HG02943 (cell line): ENCODE measurements at regions not wholly inside any gene's neighbourhood (a gene's known extent, or its start where the extent isn't known, plus 50 kb on each side); places are given as distances from the start of the nearest gene placed in this dataset.

Source experiments
- ATAC-seq: cut with Tn5 transposase; IDR thresholded peaks from one replicate; pipeline ENCODE4 v1.9.1; 2021; ENCODE audit warnings: mild to moderate bottlenecking, low read depth, moderate library complexity; ENCODE audit not compliant: unreplicated experiment

DNA sequence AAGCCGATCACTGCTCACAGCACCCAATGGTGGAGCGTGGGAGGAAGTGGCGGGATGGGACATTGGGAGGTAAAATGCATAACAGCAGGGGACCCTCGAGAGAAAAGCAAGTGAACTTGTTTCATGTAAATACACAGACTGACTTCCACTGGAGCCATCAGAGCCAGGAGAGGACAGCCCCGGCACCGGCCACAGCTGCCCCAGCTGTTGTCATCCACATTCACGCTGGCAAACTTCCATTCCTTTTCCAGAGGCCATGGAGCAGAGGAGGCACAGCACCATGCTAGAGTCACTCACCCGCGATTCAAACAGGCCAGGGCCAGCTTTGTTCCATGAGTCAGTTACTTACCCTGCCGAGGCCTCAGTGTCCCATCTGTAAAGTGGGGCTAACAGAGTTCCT, 610.9 kb upstream of the SALL3 start:
- no peak for ATAC-seq

DNA sequence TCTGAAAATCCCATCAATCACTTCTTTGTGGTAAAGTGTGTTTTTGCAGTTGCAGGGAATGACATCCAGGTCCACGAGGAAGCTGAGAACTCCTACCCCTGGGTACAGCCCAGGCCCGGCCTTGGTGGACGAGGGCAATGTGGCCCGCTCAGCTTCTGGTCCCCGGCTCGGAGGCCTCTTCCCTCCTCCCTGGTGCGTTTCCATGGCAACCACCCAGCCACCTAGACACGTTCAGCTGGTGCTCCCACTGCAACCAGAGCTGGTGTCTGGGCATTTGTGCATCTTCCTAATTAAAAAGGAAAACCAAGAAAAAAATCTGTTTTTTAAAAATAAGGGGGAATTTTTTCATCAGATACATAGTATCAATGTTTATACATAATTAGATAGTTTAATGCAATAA, 603.6 kb upstream of the SALL3 start:
- no peak for ATAC-seq

DNA sequence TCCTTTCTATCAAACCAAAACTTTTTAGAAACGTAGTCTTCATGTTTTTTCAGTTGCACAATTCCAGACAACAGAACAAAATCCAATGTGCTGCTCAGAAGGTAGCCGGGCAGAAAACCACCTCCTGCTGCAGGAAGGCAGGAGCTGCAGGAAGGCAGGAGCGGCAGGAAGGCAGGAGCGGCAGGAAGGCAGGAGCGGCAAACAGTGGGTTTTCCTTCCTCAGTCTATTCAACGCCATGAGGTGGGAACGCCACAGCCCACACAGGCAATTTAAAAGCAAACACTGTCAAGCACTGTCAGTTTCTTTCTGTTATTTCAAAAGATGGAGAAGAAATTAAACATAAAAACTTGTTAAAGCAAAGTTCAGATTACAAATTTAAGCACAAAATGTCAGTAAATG, 601.2 kb upstream of the SALL3 start:
- no peak for ATAC-seq

DNA sequence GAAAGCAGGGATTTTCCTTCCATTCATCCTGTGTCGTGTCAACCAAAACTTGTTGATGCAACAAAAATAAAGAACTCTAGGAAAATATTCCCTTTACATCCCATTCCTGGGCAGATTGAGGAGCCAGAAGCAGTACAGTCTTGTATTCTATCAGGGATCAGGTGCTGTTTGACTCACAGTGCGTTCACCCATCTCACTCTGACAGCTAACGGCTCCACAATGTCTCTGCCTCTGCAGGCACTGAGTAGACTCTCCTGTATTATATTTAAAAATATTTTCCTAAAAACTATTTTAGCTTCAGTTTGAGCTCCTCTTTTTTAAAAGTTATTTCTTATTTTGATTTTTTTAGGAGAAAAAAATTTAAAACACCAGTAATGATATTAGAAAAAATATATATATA, 600.6 kb upstream of the SALL3 start:
- ATAC-seq = no peak

DNA sequence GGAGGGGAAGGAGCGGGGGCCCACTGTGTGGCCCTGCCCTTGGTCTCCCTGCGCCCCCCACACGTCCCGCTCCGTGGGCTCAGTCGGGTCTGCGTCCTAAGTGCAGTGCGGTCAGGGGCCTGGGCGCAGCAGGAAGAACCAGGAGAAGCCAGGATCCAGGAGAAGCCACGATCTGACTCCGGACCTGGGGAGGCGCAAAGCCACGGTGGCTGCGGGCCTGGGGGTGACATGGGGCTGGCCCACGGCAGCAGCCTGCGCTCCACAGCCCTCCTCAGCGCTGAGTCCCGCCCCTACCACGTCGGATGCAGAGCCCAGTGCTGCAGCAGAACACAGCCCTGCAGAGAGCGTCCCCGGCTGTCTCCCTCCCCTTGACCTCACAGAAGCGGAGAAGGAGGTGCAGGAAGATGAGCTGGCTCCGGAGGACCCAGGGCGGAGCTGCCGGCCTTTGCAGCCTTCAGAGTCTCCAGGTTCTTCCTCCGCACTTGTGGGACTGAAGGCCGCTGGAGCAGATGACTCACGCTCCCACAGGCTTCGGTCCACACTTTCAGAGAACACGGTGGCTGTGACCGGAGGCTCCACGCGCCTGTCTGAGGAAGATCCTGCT, 589.2 kb upstream of the SALL3 start:
- no peak for ATAC-seq

DNA sequence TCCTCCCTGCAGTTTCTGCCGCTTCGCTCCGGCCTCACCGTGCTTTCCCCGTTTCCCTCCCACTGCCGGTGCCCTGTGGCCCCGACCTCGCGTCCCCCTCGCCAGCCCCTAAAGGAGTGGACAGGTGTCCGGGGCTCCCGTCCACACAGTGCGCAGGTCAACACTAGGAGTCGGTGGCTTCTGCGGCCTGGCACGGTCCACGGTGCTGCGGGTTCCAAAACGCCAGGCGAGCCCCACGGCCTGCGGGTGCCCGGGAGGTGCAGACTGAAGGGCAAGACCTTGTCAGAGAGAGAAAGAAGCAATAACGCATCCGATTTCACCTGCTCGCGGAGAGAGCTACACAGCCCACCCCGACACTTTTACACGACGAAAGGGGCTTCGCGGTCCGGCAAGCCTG, 588.7 kb upstream of the SALL3 start:
- no peak for ATAC-seq

DNA sequence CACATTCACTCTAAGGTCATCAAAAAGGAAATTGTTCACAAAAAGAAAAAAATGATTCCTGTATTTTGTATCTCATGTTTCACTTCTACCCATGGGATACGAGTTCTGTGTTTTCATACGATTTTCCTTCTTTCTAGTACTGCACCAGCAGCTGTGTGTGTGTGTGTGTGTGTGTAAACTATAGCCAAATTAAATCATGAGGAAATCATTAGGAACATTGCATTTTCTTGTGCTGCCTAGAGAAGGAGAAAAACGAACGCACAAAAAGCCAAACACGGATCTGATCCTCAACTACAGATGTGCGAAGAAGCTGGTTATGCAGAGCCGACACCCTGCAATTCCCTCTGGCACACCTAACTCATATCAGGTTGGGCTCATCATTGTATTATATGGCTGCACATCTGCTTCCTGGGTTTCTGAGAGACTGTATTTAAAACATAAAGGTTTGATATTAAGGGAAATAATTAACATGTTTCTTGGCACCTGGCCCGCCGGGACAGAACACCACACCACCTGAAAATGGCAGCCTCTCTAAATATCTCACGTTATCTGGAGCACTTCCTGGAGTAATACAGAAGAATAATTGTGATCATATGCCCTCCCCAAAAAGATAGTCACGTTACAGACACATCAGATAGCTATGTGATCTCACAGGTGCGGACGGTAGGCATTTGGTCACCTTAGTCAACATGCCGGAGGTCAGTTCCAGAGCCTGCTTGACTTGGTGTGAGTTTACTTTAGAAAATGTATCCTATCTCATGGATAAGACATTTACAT, 586.3 kb upstream of the SALL3 start:
- no peak for ATAC-seq

DNA sequence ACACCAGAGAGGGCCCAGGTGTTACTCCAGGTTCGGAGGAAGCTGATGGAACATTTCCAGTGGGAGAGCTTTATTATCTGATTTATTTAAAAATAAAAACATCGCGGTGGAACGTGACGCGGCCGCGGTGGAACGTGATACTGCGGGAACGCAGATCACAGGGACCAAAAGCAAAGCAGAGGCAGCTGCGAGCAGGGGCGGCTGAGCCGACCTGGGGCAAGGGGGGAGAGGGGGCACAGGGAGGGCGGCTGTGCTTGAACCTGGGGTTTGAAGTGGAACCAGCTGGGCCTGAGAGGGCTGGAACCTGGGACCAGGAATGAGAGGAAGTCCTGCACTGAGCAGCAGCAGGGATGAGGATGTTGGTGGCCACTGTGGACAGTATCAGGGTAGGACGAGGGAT, 583.5 kb upstream of the SALL3 start:
- no peak for ATAC-seq

DNA sequence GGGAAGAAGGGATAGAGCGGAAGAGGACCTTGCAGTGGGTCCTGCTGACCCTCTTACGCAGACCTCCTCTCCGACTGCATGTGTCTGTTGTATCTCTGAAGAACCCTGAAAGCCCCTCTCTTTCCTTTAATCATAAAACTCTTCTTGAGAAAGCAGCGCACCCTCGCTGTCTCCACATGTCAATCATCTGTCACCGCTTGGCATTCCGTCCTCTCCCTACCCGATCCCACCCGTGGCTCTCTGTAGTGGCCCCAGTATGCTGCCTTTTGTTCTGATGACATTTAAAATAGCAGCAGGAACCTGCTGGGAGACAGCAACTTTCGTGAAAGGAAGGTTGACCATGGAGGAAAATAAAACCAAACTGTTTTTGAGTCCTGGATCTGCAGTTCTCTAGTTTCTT, 582.9 kb upstream of the SALL3 start:
- ATAC-seq = no peak

DNA sequence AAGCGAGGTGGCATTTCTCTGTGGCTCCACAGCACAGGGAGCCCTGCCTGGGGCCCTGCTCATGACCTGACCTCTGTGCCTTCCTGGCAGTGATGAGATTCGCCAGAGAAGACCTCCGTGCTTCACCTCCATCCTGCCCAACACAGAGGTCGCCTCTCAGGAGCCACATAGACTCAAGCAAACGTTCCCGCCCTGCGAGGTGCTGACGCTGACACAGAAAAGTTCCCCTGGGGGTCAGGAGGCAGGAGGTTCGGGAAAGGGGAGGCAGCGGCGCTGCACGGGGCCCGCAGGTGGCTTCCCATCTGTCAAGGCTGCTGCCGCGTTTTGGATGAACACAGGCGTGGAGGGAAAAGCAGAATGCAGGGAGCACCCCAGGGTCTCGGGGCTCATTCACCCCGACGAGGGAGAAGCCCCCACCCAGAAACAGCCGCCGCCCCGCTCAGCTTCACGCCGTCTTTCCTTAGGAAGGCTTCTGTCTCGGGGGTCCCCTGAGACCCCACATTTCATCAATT, 579.6 kb upstream of the SALL3 start:
- ATAC-seq = no peak

DNA sequence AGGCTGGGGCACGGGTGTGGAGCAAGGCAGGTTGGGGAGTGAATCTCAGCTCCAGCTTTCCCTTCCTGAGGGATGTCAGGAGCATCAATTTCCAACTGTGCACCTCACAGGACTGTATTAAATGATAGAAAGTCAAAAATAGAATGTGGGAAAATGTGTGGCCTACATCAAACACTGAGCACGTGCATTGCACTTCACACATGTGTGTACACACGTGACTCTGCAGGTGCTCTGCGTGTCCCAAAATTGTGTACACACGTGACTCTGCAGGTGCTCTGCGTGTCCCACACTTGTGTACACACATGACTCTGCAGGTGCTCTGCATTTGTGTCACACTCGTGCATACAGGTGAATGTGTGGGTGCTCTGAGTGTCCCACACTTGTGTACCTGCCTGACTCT, 577.2 kb upstream of the SALL3 start:
- ATAC-seq = no peak

DNA sequence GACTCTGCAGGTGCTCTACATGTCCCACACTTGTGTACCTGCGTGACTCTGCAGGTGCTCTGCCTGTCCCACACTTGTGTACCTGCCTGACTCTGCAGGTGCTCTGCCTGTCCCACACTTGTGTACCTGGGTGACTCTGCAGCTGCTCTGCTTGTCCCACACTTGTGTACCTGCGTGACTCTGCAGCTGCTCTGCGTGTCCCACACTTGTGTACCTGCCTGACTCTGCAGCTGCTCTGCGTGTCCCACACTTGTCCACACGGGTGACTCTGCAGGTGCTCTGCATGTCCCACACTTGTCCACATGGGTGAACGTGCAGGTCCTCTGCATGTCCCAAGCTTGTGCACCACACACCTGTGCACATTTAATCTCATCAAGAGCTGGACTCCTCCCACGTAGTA, 576.7 kb upstream of the SALL3 start:
- ATAC-seq = no peak

DNA sequence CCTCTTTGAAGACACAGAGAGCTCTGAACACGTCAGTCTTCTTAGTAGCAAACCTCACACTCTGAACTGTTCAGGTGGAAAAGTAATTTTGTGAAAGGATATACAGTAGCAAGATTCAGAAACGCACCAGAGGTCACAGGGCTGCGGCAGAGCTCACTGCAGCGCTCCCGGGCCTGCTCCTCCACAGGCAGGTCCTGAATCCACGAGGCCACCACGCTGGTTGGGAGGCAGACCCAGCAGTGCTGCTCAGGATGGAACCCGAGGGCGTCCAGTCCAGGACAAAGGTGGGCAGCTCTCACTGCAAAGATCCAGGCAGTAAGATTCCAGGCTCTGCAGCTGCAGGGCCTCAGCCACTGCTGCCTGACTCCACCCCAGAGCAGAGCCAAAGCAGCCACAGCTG, 576.2 kb upstream of the SALL3 start:
- ATAC-seq = no peak

DNA sequence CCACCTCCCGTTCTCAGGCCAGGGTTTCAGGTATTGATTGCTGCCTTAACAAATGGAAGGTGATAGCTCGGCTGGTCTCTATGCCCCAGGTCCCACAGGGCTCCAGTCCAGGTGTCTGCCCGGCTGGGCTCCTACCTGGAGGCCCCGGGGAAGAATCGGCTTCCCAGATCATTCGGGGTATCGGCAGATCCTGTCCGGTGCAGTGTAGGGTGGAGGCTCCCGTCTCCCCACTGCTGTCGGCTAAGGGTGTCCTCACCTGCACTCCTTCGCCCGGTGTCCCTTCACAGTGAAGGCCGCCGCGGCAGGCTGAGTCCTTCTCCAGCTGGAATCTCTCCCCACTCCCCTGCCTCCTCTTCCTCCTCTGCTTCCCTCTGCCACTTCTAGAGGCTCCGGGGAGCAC, 573.9 kb upstream of the SALL3 start:
- no peak for ATAC-seq

DNA sequence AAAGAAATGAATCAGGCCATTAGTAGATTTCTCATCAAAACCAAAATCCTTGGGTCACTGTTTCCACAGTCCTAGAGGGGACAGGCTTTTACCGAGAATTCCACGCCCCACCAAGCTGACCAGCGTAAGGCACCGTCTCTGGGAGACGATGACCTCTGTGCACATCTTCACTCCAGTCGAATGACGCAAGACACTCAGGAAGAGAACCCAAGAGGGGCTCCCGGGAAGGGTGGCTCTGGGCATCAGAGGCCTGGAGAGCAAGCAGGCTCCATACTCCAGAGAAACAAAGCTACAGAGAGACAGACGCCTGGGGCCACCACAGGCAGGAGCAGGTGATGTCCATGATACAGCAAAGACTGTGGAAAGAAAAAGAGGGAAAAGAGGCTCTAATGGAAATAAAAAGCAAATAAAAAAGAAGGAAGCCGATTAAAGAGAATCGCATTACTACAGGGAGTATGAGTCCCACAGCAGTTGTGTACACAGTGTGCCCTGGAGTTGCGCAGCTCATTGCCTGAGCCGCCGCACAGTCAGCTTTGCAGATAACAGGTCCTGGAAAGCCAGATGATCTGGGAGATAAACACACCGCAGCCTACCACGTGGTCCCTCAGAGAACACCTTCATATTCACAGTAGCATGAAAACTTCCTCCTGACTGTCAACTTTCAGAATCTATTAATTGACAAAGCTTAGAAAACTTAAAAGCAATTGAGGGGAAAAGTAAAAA, 572.7 kb upstream of the SALL3 start:
- ATAC-seq = no peak

DNA sequence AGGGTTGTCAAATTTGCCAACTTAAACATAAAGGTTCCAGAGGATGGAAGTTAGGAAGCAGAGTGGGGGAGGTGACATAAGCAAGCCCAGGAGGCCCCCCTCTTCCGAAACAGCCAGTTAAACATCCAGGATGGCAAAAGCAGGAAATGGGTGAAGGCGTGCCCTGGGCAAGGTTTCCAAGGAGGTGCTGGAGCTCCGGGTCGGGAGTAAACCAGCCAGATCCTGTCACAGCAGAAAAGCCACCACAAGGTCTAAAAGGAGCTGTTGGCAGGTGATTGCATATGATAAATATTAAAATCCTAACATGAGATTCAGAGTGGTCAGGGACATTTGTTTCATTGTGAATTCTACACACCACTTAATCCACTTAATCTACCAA, 572.2 kb upstream of the SALL3 start:
- ATAC-seq = no peak

DNA sequence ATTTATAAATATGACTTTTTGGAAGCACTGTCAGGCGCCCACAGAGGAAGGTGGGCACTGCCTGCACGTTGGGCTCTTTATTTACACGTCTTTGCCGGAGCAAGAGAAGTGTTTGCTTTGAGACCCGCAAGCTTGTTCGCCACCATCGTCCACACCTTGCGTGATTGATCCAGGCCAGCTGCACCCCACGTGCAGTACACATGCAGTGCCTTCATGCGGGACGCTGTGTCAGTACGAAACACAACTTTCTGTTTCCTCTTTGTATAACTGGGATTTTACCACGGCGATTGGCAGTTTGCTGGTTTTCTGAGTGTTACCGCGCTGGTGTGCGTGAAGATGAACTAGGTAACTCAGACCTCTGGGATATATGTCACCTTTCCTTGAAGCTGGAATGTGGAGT, 571.0 kb upstream of the SALL3 start:
- ATAC-seq = no peak

DNA sequence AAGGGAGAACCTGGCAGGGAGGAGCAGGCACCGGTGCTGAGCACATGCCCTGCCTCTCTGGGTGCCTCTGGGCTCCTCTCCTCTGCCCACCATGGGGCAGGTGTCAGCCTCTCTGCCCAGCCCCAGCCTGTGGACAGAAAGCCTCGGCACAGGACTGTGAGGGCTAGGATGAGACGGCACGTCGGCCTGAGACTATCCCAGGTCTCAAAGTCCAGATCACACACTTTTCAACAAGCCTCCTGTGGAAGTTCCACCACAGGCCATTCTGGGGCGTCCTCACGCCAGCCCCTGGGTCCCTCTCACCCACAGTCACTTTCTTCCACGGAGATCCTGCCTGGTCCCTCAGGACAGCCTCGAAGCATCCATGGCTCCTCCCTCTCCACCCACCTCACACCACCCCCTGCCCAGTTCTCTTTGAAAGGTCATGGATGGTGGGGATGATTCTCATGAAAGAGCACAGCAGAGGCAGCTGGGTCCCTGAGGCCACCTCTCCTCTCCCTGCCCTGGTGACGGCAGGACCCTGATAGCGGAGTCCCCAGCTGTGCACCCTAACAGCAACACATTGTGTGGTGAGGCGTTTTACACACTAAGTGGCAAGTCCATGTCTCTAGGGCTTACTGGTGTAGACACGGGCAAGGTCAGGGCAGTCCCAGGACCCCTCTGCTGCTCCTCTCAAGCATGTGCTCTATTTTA, 569.4 kb upstream of the SALL3 start:
- ATAC-seq = no peak

DNA sequence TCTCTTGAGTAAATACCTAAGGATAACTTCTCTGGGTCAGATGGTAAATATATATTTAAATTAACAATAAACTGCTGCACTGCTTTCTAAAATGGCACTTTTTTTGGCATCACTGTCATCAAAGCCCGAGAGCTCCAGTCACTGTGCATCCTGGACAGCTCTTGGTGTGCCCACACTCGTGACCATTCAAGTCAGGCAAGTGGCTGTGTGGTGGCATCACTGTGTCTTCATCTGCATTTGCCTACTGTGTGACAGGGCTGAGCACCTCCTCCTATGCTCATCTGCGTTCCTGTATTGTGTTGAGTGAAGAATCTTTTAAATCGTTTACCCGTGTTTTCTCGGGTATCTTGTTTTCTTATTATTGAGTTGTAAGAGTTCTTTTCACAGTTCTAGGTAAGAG, 568.1 kb upstream of the SALL3 start:
- ATAC-seq = no peak

DNA sequence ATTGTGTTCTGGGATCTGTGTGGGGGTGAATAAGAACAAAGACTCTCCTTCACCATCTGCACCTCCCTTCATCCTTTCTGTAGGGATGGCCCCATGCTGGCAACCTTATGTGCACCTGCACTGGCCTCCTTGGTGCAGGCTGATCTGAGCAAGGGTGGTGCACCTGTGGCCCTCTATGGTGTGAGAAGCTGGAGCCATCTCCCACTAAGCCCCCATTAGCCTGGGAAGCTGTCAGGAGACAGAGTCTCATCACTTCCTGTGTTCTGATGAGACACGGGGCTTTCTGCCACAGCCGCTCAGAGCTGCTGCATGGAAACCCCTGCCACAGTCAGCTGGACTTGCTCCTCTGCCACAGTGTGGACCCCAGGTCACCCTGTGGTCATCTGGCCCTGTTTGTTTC, 565.3 kb upstream of the SALL3 start:
- ATAC-seq = no peak

DNA sequence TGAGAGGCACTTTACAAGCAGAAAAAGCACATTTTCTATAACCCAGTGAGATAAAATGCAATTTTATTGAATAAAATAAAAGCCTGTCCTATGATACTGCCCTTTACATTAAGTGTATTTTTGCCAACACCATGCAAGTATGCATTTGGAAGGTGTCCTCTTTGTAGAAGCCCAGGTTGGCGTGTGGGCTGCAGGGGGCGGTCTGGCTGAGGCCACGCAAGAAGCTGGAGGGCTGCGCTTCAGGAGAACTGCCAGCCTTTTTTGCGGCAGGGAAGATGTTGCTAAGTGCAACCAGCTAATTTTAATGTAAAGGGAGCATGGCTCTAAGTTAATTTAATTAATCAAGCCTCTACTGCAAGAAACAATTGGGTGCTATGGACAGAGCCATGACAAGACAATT, 562.8 kb upstream of the SALL3 start:
- ATAC-seq = no peak
